ENCODE measurements at regions not wholly inside any gene's neighbourhood (a gene's known extent, or its start where the extent isn't known, plus 50 kb on each side); places are given as distances from the start of the nearest gene placed in this dataset.

DNA sequence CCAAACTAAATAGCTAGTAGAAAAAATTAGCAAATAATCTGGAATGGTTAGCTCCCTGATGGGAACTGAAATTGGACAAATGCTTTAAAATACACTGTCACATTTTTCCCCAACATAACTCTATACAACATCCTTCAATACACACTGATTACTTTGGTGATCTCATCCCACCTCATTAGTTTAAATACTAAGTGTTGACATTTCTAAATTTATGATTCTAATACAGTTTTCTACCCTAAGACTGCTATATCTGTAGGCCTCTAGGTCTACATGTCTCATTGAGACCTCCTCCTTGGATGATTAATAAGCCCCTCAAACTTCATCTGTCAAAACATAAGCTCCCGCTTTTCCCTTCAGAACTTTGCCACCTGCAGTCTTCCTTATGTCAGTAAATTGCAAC is 80.7 kb upstream of the SLITRK5 start:
- TF ChIP-seq, protein P1, sequence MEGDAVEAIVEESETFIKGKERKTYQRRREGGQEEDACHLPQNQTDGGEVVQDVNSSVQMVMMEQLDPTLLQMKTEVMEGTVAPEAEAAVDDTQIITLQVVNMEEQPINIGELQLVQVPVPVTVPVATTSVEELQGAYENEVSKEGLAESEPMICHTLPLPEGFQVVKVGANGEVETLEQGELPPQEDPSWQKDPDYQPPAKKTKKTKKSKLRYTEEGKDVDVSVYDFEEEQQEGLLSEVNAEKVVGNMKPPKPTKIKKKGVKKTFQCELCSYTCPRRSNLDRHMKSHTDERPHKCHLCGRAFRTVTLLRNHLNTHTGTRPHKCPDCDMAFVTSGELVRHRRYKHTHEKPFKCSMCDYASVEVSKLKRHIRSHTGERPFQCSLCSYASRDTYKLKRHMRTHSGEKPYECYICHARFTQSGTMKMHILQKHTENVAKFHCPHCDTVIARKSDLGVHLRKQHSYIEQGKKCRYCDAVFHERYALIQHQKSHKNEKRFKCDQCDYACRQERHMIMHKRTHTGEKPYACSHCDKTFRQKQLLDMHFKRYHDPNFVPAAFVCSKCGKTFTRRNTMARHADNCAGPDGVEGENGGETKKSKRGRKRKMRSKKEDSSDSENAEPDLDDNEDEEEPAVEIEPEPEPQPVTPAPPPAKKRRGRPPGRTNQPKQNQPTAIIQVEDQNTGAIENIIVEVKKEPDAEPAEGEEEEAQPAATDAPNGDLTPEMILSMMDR (IDR thresholded peaks at IDR 0.05), result no peak
- TF ChIP-seq POLR2A (IDR thresholded peaks at IDR 0.05), result no peak

All from body of pancreas (tissue), 4 donors.